ENCODE measurements at regions not wholly inside any gene's neighbourhood (a gene's known extent, or its start where the extent isn't known, plus 50 kb on each side); places are given as distances from the start of the nearest gene placed in this dataset.

DNA sequence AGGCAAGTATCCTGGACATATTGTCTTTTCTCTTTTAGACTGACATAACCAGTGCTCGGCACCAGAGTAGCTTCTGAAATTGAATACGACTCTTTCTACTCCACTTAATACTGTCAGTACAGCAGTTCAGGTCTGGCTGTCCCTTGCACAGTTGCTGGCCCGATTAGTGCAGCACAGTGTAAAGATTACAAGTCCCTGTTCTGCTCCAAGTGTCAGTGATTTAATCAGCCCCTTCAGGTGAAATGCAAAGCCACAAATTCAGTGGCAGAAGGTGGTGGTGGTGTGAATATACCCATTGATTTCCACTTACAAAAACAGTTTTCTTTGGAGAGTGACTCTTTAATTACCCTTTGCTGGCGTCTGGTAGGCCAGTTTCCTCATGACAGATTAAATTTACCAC, 545.4 kb downstream of the ADGRL2 start:
- H3K27me3 ChIP-seq (replicated peaks; ENCODE audit: insufficient read depth, low read depth, low read length, poor library complexity) = no peaks in the 10 kb centered on the region

DNA sequence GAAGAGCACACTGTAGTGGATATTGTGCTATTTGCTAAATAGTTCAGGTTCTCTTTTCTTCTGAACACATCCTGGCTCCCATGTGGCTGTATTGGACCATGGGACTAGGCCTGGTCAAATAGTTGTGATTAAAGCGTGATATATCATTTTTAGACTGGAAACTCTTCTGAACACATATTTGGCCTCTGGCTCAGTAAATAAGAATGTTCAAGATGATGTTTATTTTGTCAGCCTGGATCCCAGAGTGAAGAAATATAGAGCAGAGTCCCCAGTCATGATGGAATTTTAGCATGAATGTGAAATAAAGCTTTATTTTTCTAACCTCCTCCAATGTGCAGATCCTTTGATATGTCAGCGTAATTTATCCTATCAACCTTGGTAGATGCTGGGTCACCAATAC, 542.6 kb downstream of the ADGRL2 start:
- Histone ChIP-seq H3K4me3 (ENCODE audit: low read depth, low read length, poor library complexity, severe bottlenecking) (no peak overlapping the region), H3K27me3 (replicated peaks; ENCODE audit: insufficient read depth, low read depth, low read length, poor library complexity) (no peaks in the 10 kb centered on the region), H3K36me3 (ENCODE audit: insufficient read depth, low read length, poor library complexity, severe bottlenecking) (no peaks in the 10 kb centered on the region), H3K4me1 (ENCODE audit: insufficient read depth, low read length, poor library complexity, severe bottlenecking) (peaks cover 7% of the 10 kb centered on the region), H3K27ac (ENCODE audit: low read depth, low read length, poor library complexity, severe bottlenecking) (no peak overlapping the region), H3K9me3 (ENCODE audit: low read depth, low read length, poor library complexity, severe bottlenecking) (no peaks in the 10 kb centered on the region)
- ChIA-PET POLR2A (ENCODE audit: low non-redundant PET) (no interaction called here), CTCF (no interaction called here)
- no peak for DNase-seq (ENCODE audit: low spot score)
- BruUV-seq (replicated peaks) = no TSS peak
- no peak for TF ChIP-seq EZH2 (IDR thresholded peaks at IDR 0.05; ENCODE audit: borderline replicate concordance, low read depth, low read length, poor library complexity, severe bottlenecking)
- TF ChIP-seq, protein P1, sequence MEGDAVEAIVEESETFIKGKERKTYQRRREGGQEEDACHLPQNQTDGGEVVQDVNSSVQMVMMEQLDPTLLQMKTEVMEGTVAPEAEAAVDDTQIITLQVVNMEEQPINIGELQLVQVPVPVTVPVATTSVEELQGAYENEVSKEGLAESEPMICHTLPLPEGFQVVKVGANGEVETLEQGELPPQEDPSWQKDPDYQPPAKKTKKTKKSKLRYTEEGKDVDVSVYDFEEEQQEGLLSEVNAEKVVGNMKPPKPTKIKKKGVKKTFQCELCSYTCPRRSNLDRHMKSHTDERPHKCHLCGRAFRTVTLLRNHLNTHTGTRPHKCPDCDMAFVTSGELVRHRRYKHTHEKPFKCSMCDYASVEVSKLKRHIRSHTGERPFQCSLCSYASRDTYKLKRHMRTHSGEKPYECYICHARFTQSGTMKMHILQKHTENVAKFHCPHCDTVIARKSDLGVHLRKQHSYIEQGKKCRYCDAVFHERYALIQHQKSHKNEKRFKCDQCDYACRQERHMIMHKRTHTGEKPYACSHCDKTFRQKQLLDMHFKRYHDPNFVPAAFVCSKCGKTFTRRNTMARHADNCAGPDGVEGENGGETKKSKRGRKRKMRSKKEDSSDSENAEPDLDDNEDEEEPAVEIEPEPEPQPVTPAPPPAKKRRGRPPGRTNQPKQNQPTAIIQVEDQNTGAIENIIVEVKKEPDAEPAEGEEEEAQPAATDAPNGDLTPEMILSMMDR (conservative IDR thresholded peaks at IDR 0.05; ENCODE audit: low read depth, low read length) = no peak
- intact Hi-C loops (cut with micrococcal nuclease; ENCODE audit: unreplicated experiment) = no loop called here

More for the DNA sequence above, 545.4 kb downstream of the ADGRL2 start:
- Histone ChIP-seq H3K4me3 (ENCODE audit: low read depth, low read length, poor library complexity, severe bottlenecking) (no peak overlapping the region), H3K27ac (ENCODE audit: low read depth, low read length, poor library complexity, severe bottlenecking) (no peak overlapping the region), H3K4me1 (ENCODE audit: insufficient read depth, low read length, poor library complexity, severe bottlenecking) (no peaks in the 10 kb centered on the region), H3K36me3 (ENCODE audit: insufficient read depth, low read length, poor library complexity, severe bottlenecking) (no peaks in the 10 kb centered on the region), H3K9me3 (ENCODE audit: low read depth, low read length, poor library complexity, severe bottlenecking) (no peaks in the 10 kb centered on the region)
- DNase-seq (ENCODE audit: low spot score) = no peak
- POLR2A ChIA-PET (ENCODE audit: low non-redundant PET) = no interaction called here
- intact Hi-C loops (cut with micrococcal nuclease; ENCODE audit: unreplicated experiment) = no loop called here
- TF ChIP-seq, protein P1 (conservative IDR thresholded peaks at IDR 0.05; ENCODE audit: low read depth, low read length) = no peak
- TF ChIP-seq EZH2 (IDR thresholded peaks at IDR 0.05; ENCODE audit: borderline replicate concordance, low read depth, low read length, poor library complexity, severe bottlenecking) = no peak
- no TSS peak for BruUV-seq (replicated peaks)
- CTCF ChIA-PET = no interaction called here

DNA sequence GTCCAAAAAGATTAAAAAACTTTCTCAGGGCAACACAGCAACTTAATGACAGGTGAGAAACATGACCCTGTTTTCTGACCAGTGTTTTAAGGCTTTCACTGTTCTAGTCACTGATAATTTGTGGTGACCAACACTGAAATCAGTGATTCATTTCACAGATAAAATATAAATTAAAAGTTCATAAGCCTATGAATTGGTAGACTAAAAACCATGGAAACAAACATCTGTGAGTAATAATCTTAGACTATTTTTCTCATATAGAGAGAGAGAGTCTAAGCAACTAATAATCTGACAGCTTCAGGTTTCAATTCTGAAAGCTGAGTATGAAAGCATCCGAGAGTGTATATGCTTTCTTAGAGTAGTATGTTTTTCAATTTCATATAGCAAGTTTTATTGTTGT, 536.9 kb downstream of the ADGRL2 start:
- no peak overlapping the region for H3K4me3 ChIP-seq (ENCODE audit: low read depth, low read length, poor library complexity, severe bottlenecking)
- no peaks in the 10 kb centered on the region for H3K36me3 ChIP-seq (ENCODE audit: insufficient read depth, low read length, poor library complexity, severe bottlenecking)
- peaks cover 7% of the 10 kb centered on the region for H3K4me1 ChIP-seq (ENCODE audit: insufficient read depth, low read length, poor library complexity, severe bottlenecking)
- BruUV-seq (replicated peaks) = no TSS peak
- no peak for DNase-seq (ENCODE audit: low spot score)
- H3K9me3 ChIP-seq (ENCODE audit: low read depth, low read length, poor library complexity, severe bottlenecking) = no peaks in the 10 kb centered on the region
- H3K27ac ChIP-seq (ENCODE audit: low read depth, low read length, poor library complexity, severe bottlenecking) = no peak overlapping the region
- ChIA-PET POLR2A (ENCODE audit: low non-redundant PET) (no interaction called here), CTCF (no interaction called here)
- intact Hi-C loops (cut with micrococcal nuclease; ENCODE audit: unreplicated experiment) = no loop called here
- TF ChIP-seq, protein P1 (conservative IDR thresholded peaks at IDR 0.05; ENCODE audit: low read depth, low read length) = no peak
- TF ChIP-seq EZH2 (IDR thresholded peaks at IDR 0.05; ENCODE audit: borderline replicate concordance, low read depth, low read length, poor library complexity, severe bottlenecking) = no peak
- H3K27me3 ChIP-seq (replicated peaks; ENCODE audit: insufficient read depth, low read depth, low read length, poor library complexity) = no peaks in the 10 kb centered on the region

Measured in A673 (cell line).